ENCODE measurements at regions not wholly inside any gene's neighbourhood (a gene's known extent, or its start where the extent isn't known, plus 50 kb on each side); places are given as distances from the start of the nearest gene placed in this dataset.

DNA sequence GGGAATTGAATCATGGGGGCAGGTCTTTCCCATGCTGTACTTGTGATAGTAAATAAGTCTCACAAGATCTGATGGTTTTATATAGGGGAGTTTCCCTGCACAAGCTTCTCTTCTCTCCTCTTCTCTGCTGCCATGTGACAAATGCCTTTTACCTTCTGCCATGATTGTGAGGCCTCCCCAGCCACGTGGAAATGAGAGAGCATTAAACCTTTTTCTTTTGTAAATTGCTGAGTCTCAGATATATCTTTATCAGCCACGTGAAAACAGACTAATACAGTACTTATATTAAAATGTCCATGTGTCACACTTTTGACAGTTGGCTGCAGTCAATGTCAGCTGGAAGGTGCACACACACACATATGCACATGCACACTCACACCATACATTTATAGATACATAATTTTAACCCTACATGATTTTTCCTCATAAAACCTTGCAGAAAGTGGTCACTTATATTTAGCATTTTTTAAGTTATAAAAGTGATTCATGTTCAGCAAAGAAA, 128.9 kb downstream of the OTOR start:
- intact Hi-C loops (cut with DNase I) = no loop called here
- H3K4me1 ChIP-seq = no peaks in the 10 kb centered on the region
- 24 to 26% methylated on average over 2 of the region's 2 CpGs for WGBS, 2 donors
- H3K36me3 ChIP-seq = no peaks in the 10 kb centered on the region
- no peak overlapping the region for H3K27ac ChIP-seq
- no peaks in the 10 kb centered on the region for H3K9me3 ChIP-seq
- no peak for DNase-seq
- no peak for TF ChIP-seq CTCF (IDR thresholded peaks at IDR 0.05)
- TF ChIP-seq POLR2A (IDR thresholded peaks at IDR 0.05) = no peak
- H3K27me3 ChIP-seq = no peaks in the 10 kb centered on the region
- no peak overlapping the region for H3K4me3 ChIP-seq

DNA sequence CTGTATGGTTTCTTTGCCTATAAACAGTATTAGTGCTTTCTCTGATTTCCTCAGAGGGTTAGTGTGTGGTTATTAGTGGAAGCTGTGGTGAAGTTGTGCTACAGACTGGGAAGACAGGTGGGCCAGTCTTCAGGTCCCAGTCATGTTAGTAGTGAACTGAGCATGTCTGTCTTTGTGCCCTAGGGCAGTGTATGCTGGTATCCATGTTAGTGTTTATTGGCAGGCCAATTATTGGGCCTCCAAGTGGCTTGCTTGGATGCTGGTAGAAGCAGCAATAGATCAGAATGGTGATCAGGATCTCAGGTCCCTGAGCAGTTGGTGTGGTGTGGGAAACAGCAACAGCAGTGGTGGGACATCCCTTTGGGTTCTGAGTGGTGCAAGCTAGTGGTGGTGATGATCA, 137.6 kb downstream of the OTOR start:
- no peak overlapping the region for H3K27ac ChIP-seq
- no peak for DNase-seq
- H3K36me3 ChIP-seq = no peaks in the 10 kb centered on the region
- H3K4me1 ChIP-seq = no peaks in the 10 kb centered on the region
- no peaks in the 10 kb centered on the region for H3K9me3 ChIP-seq
- H3K27me3 ChIP-seq = no peaks in the 10 kb centered on the region
- TF ChIP-seq CTCF (IDR thresholded peaks at IDR 0.05) (no peak), POLR2A (IDR thresholded peaks at IDR 0.05) (no peak)
- intact Hi-C loops (cut with DNase I) = no loop called here
- no peak overlapping the region for H3K4me3 ChIP-seq

- Histone ChIP-seq H3K36me3 (no peaks in the 10 kb centered on the region), H3K4me1 (no peaks in the 10 kb centered on the region), H3K4me3 (no peak overlapping the region), H3K27ac (no peak overlapping the region), H3K27me3 (no peaks in the 10 kb centered on the region), H3K9me3 (no peaks in the 10 kb centered on the region)
- no peak for TF ChIP-seq POLR2A (IDR thresholded peaks at IDR 0.05)
- no peak for TF ChIP-seq CTCF (IDR thresholded peaks at IDR 0.05)
- intact Hi-C loops (cut with DNase I) = no loop called here
- WGBS, 2 donors = 78 to 100% methylated on average over 2 to 4 of the region's 4 CpGs
- DNase-seq = no peak
These were observed 150.3 kb downstream of the OTOR start for GRCh38 chr20:16898433-16898832.

- TF ChIP-seq POLR2A (IDR thresholded peaks at IDR 0.05) (no peak), CTCF (IDR thresholded peaks at IDR 0.05) (no peak)
- Histone ChIP-seq H3K27ac (no peak overlapping the region), H3K4me1 (no peaks in the 10 kb centered on the region), H3K9me3 (no peaks in the 10 kb centered on the region), H3K4me3 (no peak overlapping the region), H3K36me3 (no peaks in the 10 kb centered on the region), H3K27me3 (no peaks in the 10 kb centered on the region)
- WGBS, 2 donors = 73 to 85% methylated on average over 2 of the region's 2 CpGs
- no peak for DNase-seq
- intact Hi-C loops (cut with DNase I) = no loop called here
These were observed 154.5 kb downstream of the OTOR start for GRCh38 chr20:16902662-16903061.

- Histone ChIP-seq H3K9me3 (no peaks in the 10 kb centered on the region), H3K4me1 (no peaks in the 10 kb centered on the region), H3K27ac (no peak overlapping the region), H3K36me3 (no peaks in the 10 kb centered on the region), H3K27me3 (no peaks in the 10 kb centered on the region), H3K4me3 (no peak overlapping the region)
- TF ChIP-seq CTCF (IDR thresholded peaks at IDR 0.05) (no peak), POLR2A (IDR thresholded peaks at IDR 0.05) (no peak)
- WGBS, 2 donors = 44 to 56% methylated on average over 5 of the region's 5 CpGs
- intact Hi-C loops (cut with DNase I) = no loop called here
- no peak for DNase-seq
These were observed 156.6 kb downstream of the OTOR start for GRCh38 chr20:16904751-16905150.
